HG02588 (cell line): ENCODE measurements at regions not wholly inside any gene's neighbourhood (a gene's known extent, or its start where the extent isn't known, plus 50 kb on each side); places are given as distances from the start of the nearest gene placed in this dataset.

Source experiments
- ATAC-seq: cut with Tn5 transposase; IDR thresholded peaks from one replicate; pipeline ENCODE4 v1.9.1; 2021; ENCODE audit warnings: mild to moderate bottlenecking, moderate library complexity; ENCODE audit not compliant: unreplicated experiment

DNA sequence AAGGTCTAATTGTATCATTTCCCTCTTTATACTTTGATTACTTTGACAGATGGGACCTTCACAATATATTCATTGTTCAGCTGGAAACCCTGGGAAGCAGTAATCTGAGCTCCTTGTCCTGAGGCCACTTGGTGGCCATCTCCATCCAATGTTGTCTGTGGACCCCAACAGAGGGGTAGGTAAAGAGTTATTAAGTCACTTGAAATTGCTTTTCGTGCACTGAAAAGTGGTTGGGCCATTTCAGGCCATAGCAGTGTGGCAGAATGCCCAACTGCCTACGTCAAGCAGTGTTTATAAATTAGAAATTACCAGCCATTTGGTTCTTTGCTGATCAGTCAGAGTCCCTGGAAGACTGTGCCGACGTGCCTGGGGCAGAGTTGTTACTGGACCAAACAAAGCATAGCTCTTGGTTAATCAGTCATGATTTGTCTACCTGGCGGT, 308.3 kb upstream of the USP25 start:
- no peak for ATAC-seq

DNA sequence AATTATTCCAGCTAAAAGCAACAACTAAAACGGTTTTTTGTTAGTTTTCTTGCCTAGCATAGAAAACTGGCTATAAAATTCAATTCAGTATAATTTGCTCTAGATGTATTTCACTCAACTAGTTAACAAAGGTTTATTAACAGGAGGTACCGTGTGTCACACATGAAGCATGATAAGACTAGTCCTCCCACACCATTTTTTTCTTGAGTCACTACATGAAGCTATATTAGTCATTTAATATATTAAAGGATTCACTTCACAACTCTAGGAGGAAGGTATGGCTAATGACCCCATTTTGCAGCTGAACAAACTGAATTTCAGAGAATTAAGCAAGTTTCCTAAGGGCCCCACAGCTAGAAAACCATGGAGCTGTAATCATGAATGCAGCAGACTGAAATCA, 307.8 kb upstream of the USP25 start:
- no peak for ATAC-seq

DNA sequence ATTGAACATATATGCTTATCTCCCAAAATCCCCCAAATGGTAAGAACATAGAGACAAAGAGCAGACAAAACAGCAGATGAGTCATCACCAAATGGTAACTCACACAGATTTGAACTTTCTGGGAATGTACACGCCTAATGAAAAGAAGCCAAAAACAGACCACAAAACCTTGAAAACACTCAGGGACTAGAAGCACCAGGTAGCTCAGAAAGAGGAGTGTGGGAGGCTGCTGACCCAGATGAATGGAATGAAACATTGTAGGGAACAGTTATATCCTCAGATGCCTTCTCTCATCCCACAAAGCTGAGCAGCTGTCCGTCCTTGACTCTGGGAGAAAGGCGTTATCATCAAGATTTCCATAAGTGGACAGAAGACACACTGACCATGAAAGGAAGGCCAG, 307.0 kb upstream of the USP25 start:
- ATAC-seq, result no peak

DNA sequence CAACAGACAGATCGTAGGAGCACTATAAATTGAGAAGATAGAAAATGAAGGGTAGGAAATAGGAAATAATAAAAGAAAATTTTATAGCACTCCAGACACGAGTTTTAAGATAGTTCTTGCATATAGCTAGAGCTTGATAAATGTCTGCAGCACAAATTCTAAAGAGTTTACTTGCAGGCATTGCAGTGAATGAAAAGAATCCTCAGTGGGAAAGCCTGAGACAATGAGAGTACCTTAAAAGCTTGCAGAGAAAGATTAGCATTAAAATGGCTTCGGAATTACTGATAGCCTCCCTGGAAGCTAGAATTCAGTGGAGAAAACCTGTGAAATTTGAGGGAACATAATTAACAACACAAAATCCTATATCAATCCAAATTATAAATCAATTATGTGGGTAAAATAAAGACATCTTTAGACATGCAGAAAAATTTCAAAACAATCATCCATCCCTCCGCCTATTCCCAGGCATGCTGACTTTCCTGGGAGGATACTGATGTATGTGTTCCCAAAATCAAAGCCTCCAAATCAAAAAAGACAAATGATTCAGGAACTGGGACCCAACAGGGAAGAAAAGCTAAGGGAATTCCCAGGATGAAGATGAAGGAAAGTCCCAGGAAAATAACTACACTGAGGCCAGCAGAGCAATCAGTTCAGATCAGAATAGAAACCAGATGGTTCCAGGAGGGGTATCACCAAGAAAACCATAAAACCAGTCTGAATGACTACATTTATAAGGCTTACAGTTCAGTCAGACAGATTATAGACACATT, 305.9 kb upstream of the USP25 start:
- no peak for ATAC-seq

GRCh38 chr21:15425049-15425448, 304.7 kb upstream of the USP25 start:
- no peak for ATAC-seq

- no peak for ATAC-seq
Observed at GRCh38 chr21:15430023-15430422, 299.8 kb upstream of the USP25 start.

- no peak for ATAC-seq
Observed at GRCh38 chr21:15430577-15430976, 299.2 kb upstream of the USP25 start.

- no peak for ATAC-seq
Observed at GRCh38 chr21:15431053-15431452, 298.7 kb upstream of the USP25 start.

DNA sequence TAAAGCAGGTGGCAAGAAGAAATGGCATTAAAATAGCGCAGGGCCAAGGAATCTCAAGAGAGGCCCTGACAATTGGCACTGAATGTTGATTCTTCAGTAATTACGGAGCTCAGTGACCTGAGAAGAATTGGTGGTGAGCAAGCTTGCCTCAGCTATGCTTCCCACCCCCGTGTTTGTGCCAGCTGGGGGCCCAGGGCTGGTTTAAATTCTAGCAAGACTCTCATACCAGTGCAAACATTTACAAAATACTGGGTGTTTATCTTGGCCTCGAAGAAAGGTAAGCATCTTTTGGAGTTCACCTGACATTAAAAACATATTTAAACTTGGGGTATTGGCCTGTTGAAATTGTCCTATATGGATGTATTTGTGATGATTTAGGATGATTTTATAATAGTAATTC, 296.7 kb upstream of the USP25 start:
- no peak for ATAC-seq

DNA sequence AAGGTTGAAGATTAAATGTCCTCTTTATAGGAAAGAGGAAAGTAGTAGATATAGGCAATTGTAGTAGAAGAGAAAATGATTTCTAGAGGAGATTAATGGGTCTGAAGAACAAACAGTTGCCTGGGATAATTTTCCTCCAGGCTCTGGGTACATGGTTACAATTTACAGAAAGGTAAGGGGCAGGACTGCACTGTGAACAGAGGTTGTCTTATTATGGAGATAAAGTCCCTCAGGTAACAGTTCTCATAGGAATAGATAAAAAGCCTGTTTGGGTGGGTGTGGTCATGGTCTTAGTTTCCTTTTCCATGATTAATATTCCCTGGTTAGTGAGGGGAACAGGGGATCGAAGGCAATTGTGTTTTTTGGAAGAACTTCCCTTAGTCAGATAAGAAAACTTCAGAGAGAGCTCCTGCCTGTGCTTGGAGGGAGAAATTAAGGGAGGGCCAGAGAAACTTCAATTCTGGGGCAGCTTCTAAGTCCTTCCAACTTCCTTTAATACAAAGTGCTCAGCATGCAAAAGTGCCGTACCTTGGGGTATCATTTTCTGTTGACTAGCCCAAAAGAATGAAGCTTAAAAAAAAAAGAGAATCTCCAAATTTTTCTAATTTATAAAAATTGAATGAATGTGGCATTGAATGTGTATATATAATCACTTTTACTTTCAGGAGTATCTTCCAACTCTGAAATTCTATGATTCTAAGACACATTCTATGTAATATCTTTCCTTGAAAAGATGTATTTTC, 295.4 kb upstream of the USP25 start:
- no peak for ATAC-seq

GRCh38 chr21:15436031-15436430, 293.8 kb upstream of the USP25 start:
- no peak for ATAC-seq

GRCh38 chr21:15437883-15438282, 291.9 kb upstream of the USP25 start:
- peak; percentile 86 for ATAC-seq

- no peak for ATAC-seq
Observed at GRCh38 chr21:15439726-15440125, 290.1 kb upstream of the USP25 start.

GRCh38 chr21:15441060-15441493, 288.7 kb upstream of the USP25 start:
- no peak for ATAC-seq

DNA sequence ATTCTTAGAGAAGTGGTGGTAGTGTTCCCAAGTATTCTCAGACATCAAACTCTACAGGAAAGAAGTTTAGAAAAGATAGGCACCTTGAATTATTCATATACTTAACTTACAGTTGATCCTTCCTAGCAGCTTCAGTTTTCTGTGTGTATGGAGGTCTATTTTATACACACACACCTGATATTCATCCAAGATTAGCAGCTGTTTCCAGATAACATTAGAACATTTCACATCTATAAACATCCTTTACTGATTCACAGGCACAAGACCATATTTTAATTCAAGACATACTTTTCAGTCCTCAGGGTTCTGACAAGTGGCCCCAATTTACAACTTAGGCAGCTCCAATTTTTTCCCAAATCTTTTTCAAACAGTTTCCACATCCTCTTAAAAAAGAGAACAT, 287.8 kb upstream of the USP25 start:
- no peak for ATAC-seq

GRCh38 chr21:15442743-15443469, 286.9 kb upstream of the USP25 start:
- no peak for ATAC-seq

GRCh38 chr21:15443740-15444117, 286.1 kb upstream of the USP25 start:
- no peak for ATAC-seq

DNA sequence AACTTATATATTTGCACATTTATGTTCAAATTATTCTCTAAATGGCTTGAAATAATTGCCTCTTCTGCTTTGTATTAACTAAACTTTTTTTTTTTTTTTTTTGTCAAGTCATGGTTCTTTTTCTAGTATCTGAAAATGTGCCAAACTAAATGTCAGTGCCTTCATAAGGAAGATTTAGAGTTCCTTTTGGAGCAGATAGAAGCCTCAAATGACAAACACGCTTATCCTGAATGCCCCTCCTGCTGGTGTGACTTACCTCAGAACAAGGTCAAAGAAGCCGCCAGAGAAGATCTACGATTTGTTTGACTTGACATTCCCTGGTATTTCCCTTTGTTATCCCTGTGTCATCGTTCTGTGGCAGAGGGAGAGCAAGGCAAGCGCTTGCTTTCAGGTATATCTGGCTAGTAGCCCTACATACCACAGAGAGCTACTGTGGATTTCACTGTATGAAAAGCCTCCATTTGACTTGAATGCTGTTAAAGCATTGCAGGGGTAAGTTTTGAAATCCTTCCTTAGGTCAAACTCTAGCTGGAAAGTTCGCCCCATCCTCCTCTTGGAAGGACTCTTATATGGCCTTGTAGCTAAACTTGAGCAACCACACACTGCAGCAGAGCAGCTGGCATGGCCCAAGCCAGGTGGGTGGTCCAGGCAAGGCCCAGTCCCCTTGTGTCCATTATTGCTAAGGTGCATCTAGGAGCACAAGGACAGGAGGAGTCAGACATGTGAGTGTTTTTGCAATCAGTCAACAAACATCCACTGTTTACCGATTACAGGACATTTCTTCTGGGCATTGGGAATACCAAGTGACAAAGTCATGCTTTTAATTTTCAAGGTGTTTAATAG, 285.4 kb upstream of the USP25 start:
- ATAC-seq, result no peak

DNA sequence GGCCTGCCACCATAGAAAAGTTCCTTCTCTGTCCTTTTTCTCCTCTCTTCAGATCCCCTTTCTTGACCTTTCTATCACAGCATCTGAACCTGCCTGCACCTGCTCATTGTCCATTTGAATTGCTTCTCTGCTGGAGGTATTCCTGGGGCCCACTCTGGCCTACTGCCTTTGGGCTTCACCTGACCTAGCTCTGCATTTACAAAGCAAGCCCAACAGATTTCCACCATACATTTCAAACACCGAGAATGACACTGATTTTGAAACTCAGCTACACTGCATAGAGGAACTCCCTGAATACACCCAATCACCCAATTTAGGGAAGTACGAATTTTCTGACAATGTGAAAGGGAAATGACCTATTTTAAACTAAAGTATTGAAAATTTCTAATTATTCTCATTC, 284.5 kb upstream of the USP25 start:
- peak; percentile 91 for ATAC-seq

DNA sequence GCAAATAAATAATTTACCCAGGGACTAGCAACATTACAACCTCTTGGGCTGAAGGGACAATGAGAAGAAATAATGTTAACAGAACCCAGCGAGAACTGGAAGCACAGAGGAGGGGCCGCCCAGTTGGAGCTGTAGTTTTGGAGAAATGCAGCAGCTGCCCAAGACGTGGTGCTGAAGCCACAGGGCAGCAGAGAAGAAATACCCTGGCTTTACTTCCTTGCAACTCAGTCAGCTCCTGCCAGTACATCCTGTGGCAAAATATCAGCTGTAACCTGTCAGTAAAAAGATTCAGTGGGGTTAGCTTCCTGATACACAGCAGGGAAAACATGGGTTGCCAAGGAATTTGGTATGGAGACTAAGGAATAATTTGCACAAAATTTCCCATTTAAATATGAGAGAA, 283.6 kb upstream of the USP25 start:
- no peak for ATAC-seq

GRCh38 chr21:15449556-15449955, 280.2 kb upstream of the USP25 start:
- no peak for ATAC-seq
